SK-N-DZ (cell line): ENCODE measurements at regions not wholly inside any gene's neighbourhood (a gene's known extent, or its start where the extent isn't known, plus 50 kb on each side); places are given as distances from the start of the nearest gene placed in this dataset.

Source experiments
- DNase-seq: peaks from one replicate; pipeline ENCODE4 v3.0.0-alpha.2; 2015; ENCODE audit warnings: low spot score

DNA sequence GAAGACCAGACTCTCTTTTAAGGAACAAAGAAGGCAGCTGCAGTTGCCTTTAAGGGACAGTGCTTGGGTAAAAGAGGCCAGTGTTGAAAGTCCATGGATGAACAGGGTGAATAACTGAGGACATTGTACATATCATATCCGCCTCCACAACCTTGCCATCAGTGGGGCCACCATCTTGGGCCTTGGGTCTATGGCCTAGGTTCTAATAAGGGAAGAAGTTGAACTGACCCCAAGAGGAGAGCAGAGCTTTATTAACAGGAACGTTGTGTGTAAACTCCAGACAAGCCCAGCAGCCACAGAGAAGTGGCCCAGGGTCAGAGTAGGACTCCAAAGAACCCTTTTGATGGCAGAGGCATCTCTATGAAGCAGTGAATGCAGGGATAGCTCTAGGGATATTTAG, 332.8 kb downstream of the CYP26B1 start:
- DNase-seq, result no peak

DNA sequence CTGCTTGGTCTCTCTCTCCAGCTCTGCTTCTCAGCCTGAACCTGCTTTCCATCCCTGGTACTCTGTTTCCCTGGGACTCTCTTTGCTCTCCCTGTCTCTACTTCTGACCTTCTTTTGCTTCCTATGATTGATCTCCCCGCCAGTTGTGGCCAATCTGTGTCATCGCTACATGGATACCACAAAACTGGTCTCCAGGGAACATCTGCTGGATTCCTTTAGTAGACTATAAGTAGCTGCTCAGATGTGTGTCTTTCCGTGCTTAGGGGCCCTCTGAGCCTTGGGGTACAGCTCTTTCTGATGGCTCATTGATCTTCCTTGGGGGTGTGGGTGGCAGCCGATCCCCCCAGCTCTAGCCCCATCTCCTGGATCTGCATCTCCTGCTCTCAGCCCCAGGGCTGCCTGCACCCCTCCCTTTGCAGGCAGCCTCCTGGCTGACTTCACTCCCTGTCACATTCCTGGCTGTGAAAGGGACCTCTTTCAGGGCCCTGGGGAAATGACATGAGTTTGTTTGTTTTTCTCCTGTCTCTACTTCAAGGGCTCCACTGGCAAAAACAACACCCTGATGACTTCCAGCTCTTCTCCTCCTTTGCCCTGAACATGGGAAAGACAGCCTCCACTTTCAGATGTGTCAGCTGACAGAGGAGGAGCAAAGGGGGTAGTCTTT, 333.7 kb downstream of the CYP26B1 start:
- no peak for DNase-seq

- no peak for DNase-seq
These were observed 334.3 kb downstream of the CYP26B1 start for GRCh38 chr2:71813315-71813714.

DNA sequence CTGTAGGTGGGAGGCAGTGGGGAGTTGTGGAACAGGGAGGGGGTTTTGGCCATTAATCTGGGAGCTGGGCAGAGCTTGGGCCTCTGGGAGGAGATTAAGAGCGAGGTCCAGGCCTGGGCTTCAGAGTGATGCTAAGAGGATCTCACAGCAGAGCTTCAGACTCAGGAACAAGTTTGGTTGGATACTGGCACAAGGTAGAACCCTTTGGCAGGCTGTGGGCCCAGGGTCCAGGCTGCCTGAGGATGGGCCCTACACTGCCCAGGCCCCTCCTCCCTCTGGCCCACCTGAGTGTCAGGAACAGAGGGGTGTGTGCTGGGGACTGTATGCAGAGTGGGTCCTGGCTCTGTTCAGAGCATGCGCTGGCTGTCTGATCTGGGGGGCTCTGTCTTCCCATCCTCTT, 334.9 kb downstream of the CYP26B1 start:
- no peak for DNase-seq

DNA sequence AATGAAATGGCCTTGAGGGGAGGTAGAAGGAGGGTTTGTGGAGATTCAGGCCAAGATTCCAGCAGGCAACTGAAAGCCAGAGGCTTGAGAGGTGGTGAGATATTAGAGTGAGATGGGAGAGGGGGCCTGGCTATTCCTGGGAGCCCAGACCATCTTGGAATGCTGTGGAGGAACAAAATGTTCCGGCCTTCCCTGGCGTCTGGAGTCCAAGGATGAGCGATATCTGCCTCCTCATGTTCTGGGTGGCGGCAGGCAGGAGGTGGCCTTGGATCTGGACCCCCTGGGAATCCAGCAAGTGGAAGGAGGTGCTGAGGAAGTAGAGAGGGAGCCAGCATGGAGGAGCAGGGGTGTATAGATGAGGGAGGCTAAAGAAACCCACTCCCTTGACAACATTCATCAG, 335.9 kb downstream of the CYP26B1 start:
- no peak for DNase-seq

GRCh38 chr2:71811157-71811556, 336.5 kb downstream of the CYP26B1 start:
- no peak for DNase-seq

- DNase-seq, result no peak
These were observed 339.8 kb downstream of the CYP26B1 start for GRCh38 chr2:71807581-71808451.

DNA sequence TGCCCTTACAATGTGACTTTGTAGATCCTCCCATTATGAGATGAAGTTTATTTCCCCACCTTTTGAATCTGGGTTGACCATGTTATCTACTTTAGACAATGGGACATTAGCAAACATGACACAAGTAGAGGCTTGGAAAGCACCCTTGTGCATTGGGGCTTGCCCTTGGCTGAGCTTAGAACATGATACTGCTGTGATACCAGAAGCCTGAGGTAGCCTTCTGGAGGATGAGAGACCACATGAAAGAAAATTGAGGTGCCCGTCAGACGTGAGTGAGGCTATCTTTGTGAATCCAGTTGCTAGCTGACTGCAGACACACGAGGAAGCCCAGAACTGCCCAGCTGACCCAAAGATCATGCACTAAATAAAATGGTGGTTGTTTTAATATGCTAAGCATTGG, 341.2 kb downstream of the CYP26B1 start:
- DNase-seq, result no peak

- no peak for DNase-seq
These were observed 343.3 kb downstream of the CYP26B1 start for GRCh38 chr2:71804281-71804751.

DNA sequence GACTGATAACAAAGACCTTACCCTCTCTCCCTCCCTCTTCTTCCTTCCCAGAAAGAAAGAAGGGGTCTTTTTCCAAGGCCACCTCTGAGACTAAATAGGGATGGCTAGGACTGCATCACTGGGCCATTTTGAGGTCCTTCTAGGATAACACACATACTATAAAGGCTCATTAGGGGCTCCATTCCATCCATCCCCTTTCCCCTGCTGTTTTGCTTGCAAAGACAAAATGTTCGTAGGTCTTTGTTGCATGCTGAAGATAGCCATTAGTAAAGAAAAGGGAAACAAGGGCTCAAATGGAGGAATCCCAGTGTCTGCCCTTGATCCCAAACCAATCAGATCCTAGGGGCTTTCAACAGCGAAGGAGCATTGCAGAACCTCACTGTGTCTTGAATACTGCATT, 344.3 kb downstream of the CYP26B1 start:
- no peak for DNase-seq

DNA sequence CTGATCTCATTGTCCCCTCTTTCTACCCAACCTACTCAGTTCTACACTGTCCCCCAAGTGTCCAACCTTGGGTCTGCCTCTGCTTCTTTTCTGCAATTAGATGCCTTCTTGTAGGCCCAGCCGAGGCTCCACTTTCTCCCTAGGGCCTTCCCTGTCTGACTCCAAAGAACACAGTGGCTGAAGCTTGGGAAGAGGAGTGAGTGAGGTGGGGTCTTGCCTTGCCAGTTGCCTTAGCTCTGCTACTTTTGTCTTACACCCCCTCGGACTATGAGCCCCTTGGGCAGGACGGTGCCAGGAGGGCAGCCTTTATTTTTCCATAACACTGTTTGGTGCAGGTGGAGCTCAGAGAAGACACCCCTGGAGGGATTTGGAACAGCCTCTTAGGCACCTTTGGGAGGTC, 345.1 kb downstream of the CYP26B1 start:
- no peak for DNase-seq

DNA sequence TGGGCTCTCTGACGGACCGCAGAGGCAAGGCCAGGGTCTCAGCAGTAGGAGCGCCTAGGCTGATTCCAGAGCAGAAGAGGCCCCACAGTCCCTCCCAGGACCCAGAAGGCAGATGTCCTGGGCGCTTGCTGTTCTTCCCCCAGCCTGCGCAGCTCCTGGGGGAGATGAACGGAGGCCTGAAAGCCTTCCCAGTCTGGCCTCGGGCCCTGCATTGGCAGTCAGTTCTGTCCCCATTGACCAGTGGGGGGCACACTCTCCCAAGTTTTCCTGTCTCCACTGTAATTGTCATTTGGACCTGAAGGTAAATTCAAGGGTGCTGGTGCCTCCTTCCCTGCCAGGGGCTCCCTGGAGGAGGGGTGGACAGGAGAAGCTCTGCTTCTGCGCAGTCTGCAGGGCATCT, 345.7 kb downstream of the CYP26B1 start:
- DNase-seq, result peak; percentile 7

DNA sequence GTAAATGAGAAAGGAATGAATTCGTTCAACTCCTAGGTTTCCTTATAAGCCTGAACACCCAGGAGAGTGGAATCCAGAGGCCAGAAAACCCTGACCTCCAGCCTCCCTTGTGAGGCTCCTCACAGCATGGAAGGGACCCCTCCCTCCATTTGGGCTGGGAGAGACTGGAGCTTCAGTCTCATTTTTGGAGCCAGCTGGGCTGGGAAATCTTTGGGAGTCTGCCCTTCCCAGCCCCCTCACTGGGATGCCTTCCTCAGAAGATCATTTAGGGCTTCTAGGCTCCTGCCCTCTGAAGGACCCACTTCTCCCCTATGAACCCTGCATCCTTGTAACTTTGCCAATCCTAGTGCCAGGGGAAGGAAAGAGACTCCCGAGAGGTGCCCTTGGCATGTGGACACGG, 346.1 kb downstream of the CYP26B1 start:
- DNase-seq, result no peak

- no peak for DNase-seq
These were observed 346.8 kb downstream of the CYP26B1 start for GRCh38 chr2:71800851-71801250.

- no peak for DNase-seq
These were observed 346.9 kb downstream of the DYSF start for GRCh38 chr2:71800106-71800809.

DNA sequence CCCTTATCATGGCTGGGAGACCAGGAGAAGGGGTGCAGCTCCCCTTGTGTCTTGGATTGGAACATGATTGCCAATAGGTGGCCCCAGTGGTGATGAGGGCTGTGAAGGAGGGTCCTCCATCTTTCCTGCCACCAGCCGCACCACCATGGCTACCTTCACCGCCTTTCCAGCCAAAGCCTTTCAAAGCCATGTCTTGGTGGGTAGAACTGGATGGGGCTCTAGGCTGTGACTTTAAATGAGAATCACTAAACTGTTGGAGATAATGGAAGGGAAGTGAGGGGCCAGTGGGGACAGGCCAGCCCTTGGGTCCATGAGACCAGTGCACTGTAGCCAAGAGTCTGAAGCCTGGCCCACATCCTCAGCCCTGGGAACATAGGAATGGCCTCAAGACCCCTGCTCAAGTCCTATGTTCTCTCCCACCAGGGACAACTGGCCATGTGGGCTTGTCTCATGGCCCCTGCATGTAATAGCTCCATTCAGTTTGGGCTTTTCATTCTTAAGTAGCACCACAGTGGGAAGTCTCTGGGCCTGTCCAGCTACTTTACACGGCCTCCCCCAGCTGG, 345.7 kb downstream of the DYSF start:
- no peak for DNase-seq

DNA sequence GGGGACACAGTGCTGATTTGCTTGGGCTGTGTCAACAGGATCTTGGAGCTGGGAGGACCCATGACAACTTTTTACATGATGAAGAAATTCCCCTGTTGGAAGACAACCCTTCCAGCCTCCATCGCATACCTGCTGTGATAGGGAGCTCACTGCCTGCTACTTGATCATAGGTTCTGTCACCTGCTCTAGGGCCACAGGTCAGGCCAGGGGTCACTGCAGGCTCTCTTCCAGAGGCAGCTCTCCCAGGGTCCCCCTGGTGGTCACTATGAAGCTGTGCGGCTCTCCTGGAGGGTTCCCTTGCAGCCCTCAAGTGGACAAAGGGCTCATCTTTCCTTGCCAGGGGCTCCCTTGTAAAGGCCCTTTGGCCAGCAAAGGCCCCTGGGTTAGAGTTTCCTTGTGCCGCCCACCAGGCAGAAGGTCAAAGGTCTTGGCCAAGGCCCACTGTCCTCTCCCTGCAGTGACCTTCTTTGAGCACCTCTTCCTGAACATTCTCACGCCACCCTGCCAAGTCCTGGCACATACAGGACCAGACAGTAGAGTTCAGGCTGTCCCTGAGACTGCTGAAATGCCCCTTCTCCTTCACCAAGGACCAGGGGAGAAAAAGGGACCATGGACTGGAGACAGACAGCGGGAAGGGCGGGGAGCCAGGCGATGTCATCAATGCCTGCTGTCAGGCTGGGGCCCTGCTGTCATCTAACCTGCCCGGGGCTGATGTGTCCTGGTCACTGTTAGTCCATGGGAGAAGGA, 345.1 kb downstream of the DYSF start:
- DNase-seq, result peak; percentile 27

GRCh38 chr2:71797035-71797810, 343.9 kb downstream of the DYSF start:
- no peak for DNase-seq

DNA sequence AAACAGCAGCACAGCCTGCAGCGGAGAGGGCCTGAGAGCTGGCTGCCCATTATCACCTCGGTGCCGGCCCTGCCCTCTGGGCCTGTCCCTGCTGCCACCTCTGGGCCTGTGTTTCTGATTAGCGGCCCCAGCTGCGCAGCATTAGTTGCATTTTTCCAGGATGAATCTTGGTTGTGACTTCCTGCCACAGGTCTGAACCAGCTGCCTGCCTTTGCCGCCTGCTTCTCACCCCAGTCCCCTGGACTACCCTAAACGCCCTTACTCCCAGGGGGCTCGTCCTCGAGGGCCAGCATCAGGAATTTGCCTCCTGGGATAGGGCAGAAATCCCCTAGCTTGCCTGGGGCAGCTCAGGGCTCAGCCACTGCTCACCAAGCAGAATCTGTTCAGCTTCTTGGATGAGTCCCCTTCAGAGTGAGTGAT, 342.8 kb downstream of the DYSF start:
- no peak for DNase-seq

DNA sequence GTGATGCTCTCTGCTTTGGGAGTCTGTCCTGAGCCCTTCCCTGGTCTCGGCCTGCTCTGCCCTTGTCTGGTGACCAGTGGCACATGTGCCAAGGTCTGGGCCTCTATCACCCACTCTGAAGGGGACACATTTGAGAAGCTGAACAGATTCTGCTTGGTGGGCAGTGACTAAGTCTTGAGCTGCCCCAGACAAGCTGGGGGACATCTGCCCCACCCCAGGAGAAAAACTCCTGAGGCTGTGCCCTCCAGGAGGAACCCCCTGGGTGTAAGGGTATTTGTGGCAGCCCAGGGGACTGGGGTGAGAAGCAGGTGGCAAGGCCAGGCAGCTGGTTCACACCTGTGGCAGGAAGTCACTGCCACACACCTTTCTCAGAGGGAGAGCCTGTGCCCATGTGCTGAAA, 342.1 kb downstream of the DYSF start:
- DNase-seq, result no peak

GRCh38 chr2:71794611-71795010, 341.2 kb downstream of the DYSF start:
- DNase-seq, result no peak
